WTC11 (cell line): ENCODE measurements at regions not wholly inside any gene's neighbourhood (a gene's known extent, or its start where the extent isn't known, plus 50 kb on each side); places are given as distances from the start of the nearest gene placed in this dataset.

Experiments
- ATAC-seq: fragments of 200-7000 bp; cut with Tn5 transposase; 2 replicates; pipeline ENCODE4 v1.10.0; 2021; ENCODE audit warnings: mild to moderate bottlenecking, moderate library complexity
- CTCF ChIA-PET: fragments of 300-600 bp; sonication (Branson Sonifier 250); formaldehyde crosslinking; loops from one replicate; lab custom pipeline; 2021; ENCODE audit warnings: antibody characterized with exemption; lab: Charles Lee
- POLR2A ChIA-PET: fragments of 350-600 bp; sonication (Branson Sonifier 250); formaldehyde crosslinking; loops from one replicate; lab custom pipeline; 2021; ENCODE audit warnings: antibody characterized with exemption; lab: Charles Lee
- DNase-seq: peaks from one replicate; pipeline ENCODE4 v3.0.0; 2021; ENCODE audit warnings: low spot score
- H3K27ac Mint-ChIP-seq: 2 replicates; pipeline ENCODE4 v1.8.0; 2021; ENCODE audit warnings: mixed read lengths
- H3K27me3 Mint-ChIP-seq: 2 replicates; pipeline ENCODE4 v1.8.0; 2021; ENCODE audit warnings: low read depth, mild to moderate bottlenecking, moderate library complexity, mixed read lengths
- H3K36me3 Mint-ChIP-seq: 2 replicates; pipeline ENCODE4 v1.8.0; 2021; ENCODE audit warnings: mixed read lengths
- H3K4me1 Mint-ChIP-seq: 2 replicates; pipeline ENCODE4 v1.8.0; 2022; ENCODE audit warnings: mixed read lengths
- H3K4me3 Mint-ChIP-seq: 2 replicates; pipeline ENCODE4 v1.8.0; 2021; ENCODE audit warnings: mild to moderate bottlenecking, moderate library complexity, mixed read lengths
- H3K9me3 Mint-ChIP-seq: 2 replicates; pipeline ENCODE4 v1.8.0; 2021; ENCODE audit warnings: mixed read lengths
- ATF1 ChIP-seq: sonication (generic); formaldehyde crosslinking; IDR thresholded peaks from 2 replicates; pipeline ENCODE4 v1.8.1; 2023; ENCODE audit warnings: mild to moderate bottlenecking, moderate library complexity, missing genetic modification reagents
- CBFB ChIP-seq: sonication (generic); formaldehyde crosslinking; IDR thresholded peaks from 2 replicates; pipeline ENCODE4 v1.8.1; 2022; ENCODE audit warnings: mild to moderate bottlenecking, low read depth, missing genetic modification reagents
- CREM ChIP-seq: sonication (generic); formaldehyde crosslinking; IDR thresholded peaks from 2 replicates; pipeline ENCODE4 v1.8.1; 2022; ENCODE audit warnings: mild to moderate bottlenecking, missing genetic modification reagents, moderate library complexity
- EMX1 ChIP-seq: fragments of 250-450 bp; sonication (Bioruptor Pico); IDR thresholded peaks from 2 replicates; pipeline ENCODE4 v1.8.0; 2021; ENCODE audit warnings: mild to moderate bottlenecking
- FOXJ3 ChIP-seq: sonication (generic); formaldehyde crosslinking; IDR thresholded peaks from 2 replicates; pipeline ENCODE4 v1.9.0; 2021; ENCODE audit warnings: missing genetic modification reagents, mild to moderate bottlenecking, borderline replicate concordance
- FOXK1 ChIP-seq: sonication (generic); formaldehyde crosslinking; IDR thresholded peaks from 2 replicates; pipeline ENCODE4 v1.8.0; 2022; ENCODE audit warnings: mild to moderate bottlenecking, moderate library complexity, missing genetic modification reagents
- JAZF1 ChIP-seq: fragments of 250-450 bp; sonication (Bioruptor Pico); IDR thresholded peaks from 2 replicates; pipeline ENCODE4 v1.9.0; 2021; ENCODE audit warnings: moderate library complexity, mild to moderate bottlenecking, inconsistent platforms
- JUN ChIP-seq: sonication (generic); formaldehyde crosslinking; IDR thresholded peaks from 2 replicates; pipeline ENCODE4 v1.8.0; 2023; ENCODE audit warnings: mild to moderate bottlenecking, missing genetic modification reagents
- NFE2L1 ChIP-seq: sonication (generic); formaldehyde crosslinking; IDR thresholded peaks from 2 replicates; pipeline ENCODE4 v1.8.1; 2023; ENCODE audit warnings: missing genetic modification reagents
- NFYB ChIP-seq: sonication (generic); formaldehyde crosslinking; conservative IDR thresholded peaks from 2 replicates; pipeline ENCODE4 v1.8.0; 2022; ENCODE audit warnings: low read depth, missing genetic modification reagents
- NR1H2 ChIP-seq: sonication (generic); formaldehyde crosslinking; IDR thresholded peaks from 2 replicates; pipeline ENCODE4 v1.9.0; 2021; ENCODE audit warnings: mild to moderate bottlenecking, moderate library complexity, missing genetic modification reagents
- PRRX2 ChIP-seq: fragments of 250-450 bp; sonication (Bioruptor Pico); IDR thresholded peaks from 2 replicates; pipeline ENCODE4 v1.8.0; 2021; ENCODE audit warnings: mild to moderate bottlenecking
- RORB ChIP-seq: fragments of 250-450 bp; sonication (Bioruptor Pico); IDR thresholded peaks from 2 replicates; pipeline ENCODE4 v1.9.0; 2021; ENCODE audit warnings: mild to moderate bottlenecking
- TEAD1 ChIP-seq: sonication (generic); formaldehyde crosslinking; IDR thresholded peaks from 2 replicates; pipeline ENCODE4 v1.8.0; 2022; ENCODE audit warnings: mild to moderate bottlenecking, missing genetic modification reagents
- TEAD4 ChIP-seq: sonication (generic); formaldehyde crosslinking; IDR thresholded peaks from 2 replicates; pipeline ENCODE4 v1.8.0; 2022; ENCODE audit warnings: mild to moderate bottlenecking, missing genetic modification reagents
- ZBTB21 ChIP-seq: sonication (generic); formaldehyde crosslinking; IDR thresholded peaks from 2 replicates; pipeline ENCODE4 v1.8.1; 2023; ENCODE audit warnings: mild to moderate bottlenecking, missing genetic modification reagents, borderline replicate concordance
- ZNF121 ChIP-seq: sonication (generic); formaldehyde crosslinking; IDR thresholded peaks from 2 replicates; pipeline ENCODE4 v1.8.0; 2023; ENCODE audit warnings: missing genetic modification reagents
- ZNF138 ChIP-seq: sonication (generic); formaldehyde crosslinking; conservative IDR thresholded peaks from 2 replicates; pipeline ENCODE4 v1.8.1; 2022; ENCODE audit warnings: mild to moderate bottlenecking, moderate library complexity, missing genetic modification reagents
- ZNF232 ChIP-seq: sonication (generic); formaldehyde crosslinking; IDR thresholded peaks from 2 replicates; pipeline ENCODE4 v1.8.0; 2022; ENCODE audit warnings: mild to moderate bottlenecking, missing genetic modification reagents
- ZNF317 ChIP-seq: sonication (generic); formaldehyde crosslinking; IDR thresholded peaks from 2 replicates; pipeline ENCODE4 v1.8.1; 2023; ENCODE audit warnings: low read depth, mild to moderate bottlenecking, moderate library complexity, missing genetic modification reagents, borderline replicate concordance
- ZNF671 ChIP-seq: fragments of 250-450 bp; sonication (Bioruptor Pico); IDR thresholded peaks from 2 replicates; pipeline ENCODE4 v1.8.0; 2021; ENCODE audit warnings: mild to moderate bottlenecking
- TF ChIP-seq, protein P1 (sequence below): sonication (generic); formaldehyde crosslinking; IDR thresholded peaks from 2 replicates; pipeline ENCODE4 v1.8.1; 2022; ENCODE audit warnings: low read depth, mild to moderate bottlenecking, moderate library complexity, missing genetic modification reagents, borderline replicate concordance
- TF ChIP-seq, protein P2 (sequence below): sonication (generic); formaldehyde crosslinking; conservative IDR thresholded peaks from 2 replicates; pipeline ENCODE4 v1.8.1; 2022; ENCODE audit warnings: mild to moderate bottlenecking, missing genetic modification reagents
- TF ChIP-seq, protein P3 (sequence below): sonication (generic); formaldehyde crosslinking; IDR thresholded peaks from 2 replicates; pipeline ENCODE4 v1.8.0; 2022; ENCODE audit warnings: mild to moderate bottlenecking, missing genetic modification reagents
- TF ChIP-seq, protein P4 (sequence below): fragments of 250-450 bp; sonication (Bioruptor Pico); IDR thresholded peaks from 2 replicates; pipeline ENCODE4 v1.9.0; 2021; ENCODE audit warnings: mild to moderate bottlenecking
- TF ChIP-seq, protein P5 (sequence below): fragments of 200-600 bp; IDR thresholded peaks from 2 replicates; pipeline ENCODE4 v1.8.0; 2022; ENCODE audit warnings: antibody characterized with exemption
- TF ChIP-seq, protein P6 (sequence below): sonication (generic); formaldehyde crosslinking; IDR thresholded peaks from 2 replicates; pipeline ENCODE4 v1.8.1; 2022; ENCODE audit warnings: missing genetic modification reagents, borderline replicate concordance

DNA sequence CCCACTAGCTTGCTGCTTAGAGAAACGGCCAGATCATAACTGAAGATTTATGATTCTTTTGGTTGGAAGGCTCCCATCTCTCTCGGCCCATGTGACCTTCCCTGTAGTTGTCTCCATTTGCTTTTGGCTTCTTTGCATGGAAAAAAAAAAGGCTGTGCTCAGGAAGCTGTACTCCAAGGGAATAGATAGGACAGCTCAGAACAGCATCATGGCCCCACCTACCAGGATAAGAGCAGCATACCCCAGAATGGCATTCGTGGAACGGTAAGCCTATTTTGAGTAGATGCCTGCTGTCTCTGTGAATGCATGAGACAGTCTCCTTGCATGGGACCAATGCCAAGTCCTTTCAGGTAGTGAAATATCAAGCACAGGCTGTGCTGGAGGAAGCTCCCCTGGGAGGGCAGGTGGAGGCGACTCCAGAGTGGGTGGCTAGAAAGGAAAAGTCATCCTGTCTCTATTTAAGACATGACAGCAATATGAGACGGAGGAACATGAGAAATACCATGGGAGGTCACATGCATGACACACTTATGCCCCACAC is 94.1 kb upstream of the AMOTL1 start:
- Mint-ChIP-seq H3K27ac (no peak overlapping the region), H3K36me3 (peaks cover 37% of the 10 kb centered on the region), H3K4me1 (peaks cover 7% of the 10 kb centered on the region; the same call in 1 of the 2 replicates), H3K27me3 (peaks cover 6% of the 10 kb centered on the region), H3K4me3 (no peak overlapping the region), H3K9me3 (peaks cover 16% of the 10 kb centered on the region)
- ATAC-seq (no peak), DNase-seq (no peak)
- POLR2A ChIA-PET: interaction anchor here (1.1 kb wide), 1 partner anchor 9 kb away, joined by 4 read pairs; no protein-coding TSS in a partner anchor
- CTCF ChIA-PET: interaction anchor here (1.0 kb wide), 2 partner anchors 67 to 223 kb away, joined by 3 read pairs; no protein-coding TSS in a partner anchor
- TF ChIP-seq CBFB (CRISPR knock-in tag): no peak
- TF ChIP-seq, protein P1, sequence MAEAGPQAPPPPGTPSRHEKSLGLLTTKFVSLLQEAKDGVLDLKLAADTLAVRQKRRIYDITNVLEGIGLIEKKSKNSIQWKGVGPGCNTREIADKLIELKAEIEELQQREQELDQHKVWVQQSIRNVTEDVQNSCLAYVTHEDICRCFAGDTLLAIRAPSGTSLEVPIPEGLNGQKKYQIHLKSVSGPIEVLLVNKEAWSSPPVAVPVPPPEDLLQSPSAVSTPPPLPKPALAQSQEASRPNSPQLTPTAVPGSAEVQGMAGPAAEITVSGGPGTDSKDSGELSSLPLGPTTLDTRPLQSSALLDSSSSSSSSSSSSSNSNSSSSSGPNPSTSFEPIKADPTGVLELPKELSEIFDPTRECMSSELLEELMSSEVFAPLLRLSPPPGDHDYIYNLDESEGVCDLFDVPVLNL (CRISPR knock-in tag): no peak
- TF ChIP-seq ATF1 (CRISPR knock-in tag): no peak
- TF ChIP-seq, protein P2, sequence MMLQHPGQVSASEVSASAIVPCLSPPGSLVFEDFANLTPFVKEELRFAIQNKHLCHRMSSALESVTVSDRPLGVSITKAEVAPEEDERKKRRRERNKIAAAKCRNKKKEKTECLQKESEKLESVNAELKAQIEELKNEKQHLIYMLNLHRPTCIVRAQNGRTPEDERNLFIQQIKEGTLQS (CRISPR knock-in tag): no peak
- no peak for TF ChIP-seq ZBTB21
- no peak for TF ChIP-seq TEAD1 (CRISPR knock-in tag)
- TF ChIP-seq, protein P3, sequence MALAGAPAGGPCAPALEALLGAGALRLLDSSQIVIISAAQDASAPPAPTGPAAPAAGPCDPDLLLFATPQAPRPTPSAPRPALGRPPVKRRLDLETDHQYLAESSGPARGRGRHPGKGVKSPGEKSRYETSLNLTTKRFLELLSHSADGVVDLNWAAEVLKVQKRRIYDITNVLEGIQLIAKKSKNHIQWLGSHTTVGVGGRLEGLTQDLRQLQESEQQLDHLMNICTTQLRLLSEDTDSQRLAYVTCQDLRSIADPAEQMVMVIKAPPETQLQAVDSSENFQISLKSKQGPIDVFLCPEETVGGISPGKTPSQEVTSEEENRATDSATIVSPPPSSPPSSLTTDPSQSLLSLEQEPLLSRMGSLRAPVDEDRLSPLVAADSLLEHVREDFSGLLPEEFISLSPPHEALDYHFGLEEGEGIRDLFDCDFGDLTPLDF: no peak
- TF ChIP-seq, protein P4, sequence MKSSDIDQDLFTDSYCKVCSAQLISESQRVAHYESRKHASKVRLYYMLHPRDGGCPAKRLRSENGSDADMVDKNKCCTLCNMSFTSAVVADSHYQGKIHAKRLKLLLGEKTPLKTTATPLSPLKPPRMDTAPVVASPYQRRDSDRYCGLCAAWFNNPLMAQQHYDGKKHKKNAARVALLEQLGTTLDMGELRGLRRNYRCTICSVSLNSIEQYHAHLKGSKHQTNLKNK (CRISPR knock-in tag): no peak
- no peak for TF ChIP-seq ZNF138 (CRISPR knock-in tag)
- TF ChIP-seq RORB (CRISPR knock-in tag): no peak
- no peak for TF ChIP-seq FOXK1 (CRISPR knock-in tag)

DNA sequence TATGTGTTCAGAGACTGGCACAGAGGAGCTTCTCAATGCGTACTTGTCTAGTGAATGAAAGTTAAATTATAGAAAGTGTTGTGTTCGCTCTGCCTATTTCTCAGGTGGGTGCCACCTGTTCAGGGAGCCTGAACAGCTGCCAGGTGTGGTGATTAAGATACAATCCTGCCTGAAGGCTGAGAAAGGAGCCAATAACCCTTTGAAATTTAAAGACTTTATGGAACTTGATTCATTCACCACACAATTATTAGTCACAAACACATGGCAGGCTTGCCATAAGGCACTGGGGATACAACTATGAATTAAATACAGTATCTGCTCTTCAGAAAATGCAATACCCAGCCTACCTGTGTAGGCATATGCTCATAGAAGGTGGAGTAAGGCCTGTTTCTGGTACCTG is 92.9 kb upstream of the AMOTL1 start:
- ChIA-PET CTCF (interaction anchor here (1.0 kb wide), 1 partner anchor 222 kb away, joined by 3 read pairs; no protein-coding TSS in a partner anchor), POLR2A (interaction anchor here (1.1 kb wide), 1 partner anchor 10 kb away, joined by 4 read pairs; no protein-coding TSS in a partner anchor)
- H3K4me1 Mint-ChIP-seq: peaks cover 10% of the 10 kb centered on the region; the same call in 1 of the 2 replicates
- H3K27me3 Mint-ChIP-seq: peaks cover 6% of the 10 kb centered on the region
- H3K4me3 Mint-ChIP-seq: no peak overlapping the region
- H3K27ac Mint-ChIP-seq: no peak overlapping the region
- TF ChIP-seq NFYB (CRISPR knock-in tag) (no peak), JUN (CRISPR knock-in tag) (no peak), NFE2L1 (no peak), CREM (CRISPR knock-in tag) (no peak), ZNF138 (CRISPR knock-in tag) (no peak), PRRX2 (CRISPR knock-in tag) (no peak), JAZF1 (CRISPR knock-in tag) (no peak)
- DNase-seq (no peak), ATAC-seq (no peak)
- H3K9me3 Mint-ChIP-seq: peaks cover 9% of the 10 kb centered on the region
- peaks cover 34% of the 10 kb centered on the region for H3K36me3 Mint-ChIP-seq

DNA sequence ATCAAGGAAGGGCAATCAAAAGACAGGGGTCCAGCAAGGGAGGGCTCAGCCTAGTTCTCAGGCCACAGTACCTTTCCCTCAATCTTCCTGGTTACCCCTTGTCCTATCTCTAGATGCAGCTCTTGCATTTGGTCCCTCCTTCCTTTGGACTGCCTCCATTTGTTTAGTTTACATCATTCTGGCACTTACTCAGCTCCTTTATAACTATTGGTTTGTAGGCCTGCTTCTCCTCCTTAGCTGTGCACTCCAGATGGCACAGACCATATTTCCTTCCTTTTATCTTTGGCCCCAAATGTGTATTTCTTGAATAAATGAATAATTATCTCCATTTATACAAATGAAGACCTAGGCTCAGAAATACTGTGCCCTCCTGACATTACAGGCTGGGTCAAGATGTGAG is 92.3 kb upstream of the AMOTL1 start:
- no peak for ATAC-seq
- Mint-ChIP-seq H3K9me3 (peaks cover 4% of the 10 kb centered on the region), H3K27ac (no peak overlapping the region), H3K4me1 (peaks cover 10% of the 10 kb centered on the region; the same call in 1 of the 2 replicates), H3K27me3 (peaks cover 6% of the 10 kb centered on the region), H3K4me3 (no peak overlapping the region), H3K36me3 (peaks cover 33% of the 10 kb centered on the region)
- ChIA-PET POLR2A (no interaction called here), CTCF (no interaction called here)
- no peak for DNase-seq
- TF ChIP-seq ZNF121 (CRISPR knock-in tag) (no peak), ZNF671 (no peak), NR1H2 (CRISPR knock-in tag) (no peak), TEAD4 (no peak), EMX1 (CRISPR knock-in tag) (no peak), FOXJ3 (CRISPR knock-in tag) (no peak), ZNF232 (CRISPR knock-in tag) (no peak), CBFB (CRISPR knock-in tag) (no peak), ZNF317 (no peak)
- TF ChIP-seq, protein P1 (CRISPR knock-in tag): no peak
- TF ChIP-seq, protein P5, sequence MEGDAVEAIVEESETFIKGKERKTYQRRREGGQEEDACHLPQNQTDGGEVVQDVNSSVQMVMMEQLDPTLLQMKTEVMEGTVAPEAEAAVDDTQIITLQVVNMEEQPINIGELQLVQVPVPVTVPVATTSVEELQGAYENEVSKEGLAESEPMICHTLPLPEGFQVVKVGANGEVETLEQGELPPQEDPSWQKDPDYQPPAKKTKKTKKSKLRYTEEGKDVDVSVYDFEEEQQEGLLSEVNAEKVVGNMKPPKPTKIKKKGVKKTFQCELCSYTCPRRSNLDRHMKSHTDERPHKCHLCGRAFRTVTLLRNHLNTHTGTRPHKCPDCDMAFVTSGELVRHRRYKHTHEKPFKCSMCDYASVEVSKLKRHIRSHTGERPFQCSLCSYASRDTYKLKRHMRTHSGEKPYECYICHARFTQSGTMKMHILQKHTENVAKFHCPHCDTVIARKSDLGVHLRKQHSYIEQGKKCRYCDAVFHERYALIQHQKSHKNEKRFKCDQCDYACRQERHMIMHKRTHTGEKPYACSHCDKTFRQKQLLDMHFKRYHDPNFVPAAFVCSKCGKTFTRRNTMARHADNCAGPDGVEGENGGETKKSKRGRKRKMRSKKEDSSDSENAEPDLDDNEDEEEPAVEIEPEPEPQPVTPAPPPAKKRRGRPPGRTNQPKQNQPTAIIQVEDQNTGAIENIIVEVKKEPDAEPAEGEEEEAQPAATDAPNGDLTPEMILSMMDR: no peak
- TF ChIP-seq, protein P6, sequence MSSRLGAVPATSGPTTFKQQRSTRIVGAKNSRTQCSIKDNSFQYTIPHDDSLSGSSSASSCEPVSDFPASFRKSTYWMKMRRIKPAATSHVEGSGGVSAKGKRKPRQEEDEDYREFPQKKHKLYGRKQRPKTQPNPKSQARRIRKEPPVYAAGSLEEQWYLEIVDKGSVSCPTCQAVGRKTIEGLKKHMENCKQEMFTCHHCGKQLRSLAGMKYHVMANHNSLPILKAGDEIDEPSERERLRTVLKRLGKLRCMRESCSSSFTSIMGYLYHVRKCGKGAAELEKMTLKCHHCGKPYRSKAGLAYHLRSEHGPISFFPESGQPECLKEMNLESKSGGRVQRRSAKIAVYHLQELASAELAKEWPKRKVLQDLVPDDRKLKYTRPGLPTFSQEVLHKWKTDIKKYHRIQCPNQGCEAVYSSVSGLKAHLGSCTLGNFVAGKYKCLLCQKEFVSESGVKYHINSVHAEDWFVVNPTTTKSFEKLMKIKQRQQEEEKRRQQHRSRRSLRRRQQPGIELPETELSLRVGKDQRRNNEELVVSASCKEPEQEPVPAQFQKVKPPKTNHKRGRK (CRISPR knock-in tag): no peak
